Trophoblast cell (in vitro differentiated cells and primary cell): ENCODE measurements at regions not wholly inside any gene's neighbourhood (a gene's known extent, or its start where the extent isn't known, plus 50 kb on each side); places are given as distances from the start of the nearest gene placed in this dataset.

ENCODE experiments used
- DNase-seq, 2 donors: peaks; one replicate each; pipeline ENCODE4 v3.0.0-alpha.2; 2016
- H2AFZ ChIP-seq: 2 replicates; pipeline ENCODE4 v1.6.1; 2013; ENCODE audit warnings: low read length, moderate library complexity, mild to moderate bottlenecking; ENCODE audit not compliant: insufficient read depth, poor library complexity
- H2AK5ac ChIP-seq: 2 replicates; pipeline ENCODE4 v1.6.1; 2013; ENCODE audit warnings: mild to moderate bottlenecking, low read length
- H2BK120ac ChIP-seq: 2 replicates; pipeline ENCODE4 v1.6.1; 2013; ENCODE audit warnings: low read length, mild to moderate bottlenecking, moderate library complexity; ENCODE audit not compliant: insufficient read depth, poor library complexity
- H2BK12ac ChIP-seq: 2 replicates; pipeline ENCODE4 v1.6.1; 2013; ENCODE audit warnings: mild to moderate bottlenecking, low read length, moderate library complexity
- H2BK5ac ChIP-seq: 2 replicates; pipeline ENCODE4 v1.6.1; 2013; ENCODE audit warnings: low read length, low read depth, moderate library complexity, mild to moderate bottlenecking; ENCODE audit not compliant: poor library complexity
- H3K14ac ChIP-seq: 2 replicates; pipeline ENCODE4 v1.6.1; 2013; ENCODE audit warnings: mild to moderate bottlenecking, low read length
- H3K18ac ChIP-seq: 2 replicates; pipeline ENCODE4 v1.6.1; 2013; ENCODE audit warnings: mild to moderate bottlenecking, low read length
- H3K23ac ChIP-seq: 2 replicates; pipeline ENCODE4 v1.6.1; 2013; ENCODE audit warnings: low read length
- H3K27ac ChIP-seq: 2 replicates; pipeline ENCODE4 v1.5.1; 2013; ENCODE audit warnings: low read depth, mild to moderate bottlenecking, inconsistent platforms, low read length, moderate library complexity
- H3K27me3 ChIP-seq: 2 replicates; pipeline ENCODE4 v1.6.1; 2013; ENCODE audit warnings: inconsistent platforms, mild to moderate bottlenecking, low read length, moderate library complexity; ENCODE audit not compliant: insufficient read depth
- H3K36me3 ChIP-seq, 2 experiments: 1 replicate in 1 of 2; 2 replicates in 1 of 2; pipeline ENCODE4 v1.6.1; 2013; ENCODE audit warnings: low read length in 2 of 2, mild to moderate bottlenecking in 2 of 2, moderate library complexity in 1 of 2; ENCODE audit not compliant: insufficient read depth in 2 of 2, control insufficient read depth in 1 of 2
- H3K4ac ChIP-seq: 2 replicates; pipeline ENCODE4 v1.6.1; 2013; ENCODE audit warnings: low read depth, mild to moderate bottlenecking, low read length, moderate library complexity
- H3K4me1 ChIP-seq, 2 experiments: 1 replicate in 1 of 2; 2 replicates in 1 of 2; pipeline ENCODE4 v1.6.1; 2013; ENCODE audit warnings: low read length in 2 of 2, mild to moderate bottlenecking in 2 of 2, moderate library complexity in 1 of 2; ENCODE audit not compliant: insufficient read depth in 2 of 2, control insufficient read depth in 1 of 2
- H3K4me2 ChIP-seq: 2 replicates; pipeline ENCODE4 v1.6.1; 2013; ENCODE audit warnings: inconsistent platforms, mild to moderate bottlenecking, low read length, moderate library complexity
- H3K4me3 ChIP-seq: 2 replicates; pipeline ENCODE4 v1.5.1; 2013; ENCODE audit warnings: mild to moderate bottlenecking, low read depth, low read length, inconsistent platforms
- H3K79me1 ChIP-seq: one replicate; pipeline ENCODE4 v1.6.1; 2013; ENCODE audit warnings: low read length
- H3K79me2 ChIP-seq: 2 replicates; pipeline ENCODE4 v1.6.1; 2013; ENCODE audit warnings: low read length, mild to moderate bottlenecking; ENCODE audit not compliant: control insufficient read depth, insufficient read depth, poor library complexity
- H3K9ac ChIP-seq: 2 replicates; pipeline ENCODE4 v1.6.1; 2013; ENCODE audit warnings: mild to moderate bottlenecking, low read length
- H3K9me3 ChIP-seq: 2 replicates; pipeline ENCODE4 v1.6.1; 2013; ENCODE audit warnings: low read depth, mild to moderate bottlenecking, control low read depth, inconsistent platforms, low read length; ENCODE audit not compliant: insufficient read depth
- H4K12ac ChIP-seq: 2 replicates; pipeline ENCODE4 v1.6.1; 2013; ENCODE audit warnings: low read depth, mild to moderate bottlenecking, low read length, moderate library complexity
- H4K8ac ChIP-seq: 2 replicates; pipeline ENCODE4 v1.6.1; 2013; ENCODE audit warnings: low read depth, mild to moderate bottlenecking, low read length, moderate library complexity
- H4K91ac ChIP-seq: one replicate; pipeline ENCODE4 v1.6.1; 2013; ENCODE audit warnings: low read depth, mild to moderate bottlenecking, low read length, moderate library complexity
- WGBS: extraction: QIAGEN DNeasy Blood & Tissue Kit; methylation state at CpG from one replicate; pipeline ENCODE4 v1.1.7; 2013; ENCODE audit warnings: missing lambda C conversion rate; ENCODE audit not compliant: insufficient read length, insufficient coverage; ENCODE audit errors: extremely low coverage; 5-methylcytosine and 5-hydroxymethylcytosine counted together

- no peak overlapping the region for H3K14ac ChIP-seq
- no peaks in the 10 kb centered on the region for H3K4me1 ChIP-seq
- no peak overlapping the region for H2AK5ac ChIP-seq
Measured at GRCh38 chr2:225140723-225141122, 98.5 kb upstream of the DOCK10 start.

GRCh38 chr2:225137971-225138370, 95.7 kb upstream of the DOCK10 start:
- H3K79me2 ChIP-seq, result no peaks in the 10 kb centered on the region
- no peak overlapping the region for H3K4ac ChIP-seq
- H3K4me2 ChIP-seq, result no peak overlapping the region

More at GRCh38 chr2:225140723-225141122, 98.5 kb upstream of the DOCK10 start:
- Histone ChIP-seq H3K18ac (no peak overlapping the region), H3K23ac (no peak overlapping the region), H4K91ac (no peak overlapping the region), H3K4ac (no peak overlapping the region), H3K79me1 (no peaks in the 10 kb centered on the region), H3K27me3 (no peaks in the 10 kb centered on the region), H4K12ac (no peak overlapping the region), H3K4me3 (no peak overlapping the region), H3K36me3 (no peaks in the 10 kb centered on the region), H2AFZ (no peak overlapping the region), H2BK120ac (no peak overlapping the region), H3K4me2 (no peak overlapping the region), H3K27ac (no peak overlapping the region), H3K9ac (no peak overlapping the region), H3K9me3 (no peaks in the 10 kb centered on the region), H2BK5ac (no peak overlapping the region), H3K79me2 (no peaks in the 10 kb centered on the region), H4K8ac (no peak overlapping the region), H2BK12ac (no peak overlapping the region)
- no peak for DNase-seq

GRCh38 chr2:225136552-225136951, 94.3 kb upstream of the DOCK10 start:
- H3K18ac ChIP-seq, result no peak overlapping the region
- no CpG with 5 or more reads among the region's 1 CpG for WGBS

More at GRCh38 chr2:225137971-225138370, 95.7 kb upstream of the DOCK10 start:
- Histone ChIP-seq H3K9ac (no peak overlapping the region), H2AK5ac (no peak overlapping the region), H3K14ac (no peak overlapping the region), H3K18ac (no peak overlapping the region), H3K4me1 (no peaks in the 10 kb centered on the region), H4K91ac (no peak overlapping the region), H4K8ac (no peak overlapping the region), H2BK120ac (no peak overlapping the region), H2BK5ac (no peak overlapping the region), H4K12ac (no peak overlapping the region), H3K79me1 (no peaks in the 10 kb centered on the region), H3K9me3 (no peaks in the 10 kb centered on the region), H3K27ac (no peak overlapping the region), H3K4me3 (no peak overlapping the region), H3K27me3 (no peaks in the 10 kb centered on the region), H3K36me3 (no peaks in the 10 kb centered on the region), H2BK12ac (no peak overlapping the region), H3K23ac (no peak overlapping the region), H2AFZ (no peak overlapping the region)
- WGBS, result no CpG with 5 or more reads among the region's 2 CpGs
- no peak for DNase-seq

GRCh38 chr2:225131898-225132297, 89.6 kb upstream of the DOCK10 start:
- Histone ChIP-seq H2AK5ac (no peak overlapping the region), H2BK5ac (no peak overlapping the region), H3K79me2 (no peaks in the 10 kb centered on the region), H4K12ac (no peak overlapping the region), H3K23ac (no peak overlapping the region), H3K27me3 (no peaks in the 10 kb centered on the region), H3K79me1 (no peaks in the 10 kb centered on the region), H3K4ac (no peak overlapping the region), H2AFZ (no peak overlapping the region), H3K4me1 (no peaks in the 10 kb centered on the region), H4K8ac (no peak overlapping the region), H3K9ac (no peak overlapping the region), H3K18ac (no peak overlapping the region), H3K14ac (no peak overlapping the region), H3K4me3 (no peak overlapping the region), H3K4me2 (no peak overlapping the region), H3K36me3 (no peaks in the 10 kb centered on the region), H2BK12ac (no peak overlapping the region), H2BK120ac (no peak overlapping the region), H3K9me3 (peaks cover 2% of the 10 kb centered on the region), H3K27ac (no peak overlapping the region), H4K91ac (no peak overlapping the region)
- no CpG with 5 or more reads among the region's 4 CpGs for WGBS
- no peak for DNase-seq

More at GRCh38 chr2:225136552-225136951, 94.3 kb upstream of the DOCK10 start:
- Histone ChIP-seq H2BK12ac (no peak overlapping the region), H3K4ac (no peak overlapping the region), H2BK5ac (no peak overlapping the region), H3K23ac (no peak overlapping the region), H3K4me3 (no peak overlapping the region), H3K14ac (no peak overlapping the region), H3K79me2 (no peaks in the 10 kb centered on the region), H2BK120ac (no peak overlapping the region), H3K27me3 (no peaks in the 10 kb centered on the region), H3K9ac (no peak overlapping the region), H4K8ac (no peak overlapping the region), H2AK5ac (no peak overlapping the region), H3K4me1 (no peaks in the 10 kb centered on the region), H3K79me1 (no peaks in the 10 kb centered on the region), H2AFZ (no peak overlapping the region), H3K27ac (no peak overlapping the region), H3K36me3 (no peaks in the 10 kb centered on the region), H4K12ac (no peak overlapping the region), H4K91ac (no peak overlapping the region), H3K9me3 (peaks cover under 1% of the 10 kb centered on the region), H3K4me2 (no peak overlapping the region)
- no peak for DNase-seq
